Liver (tissue), 8 donors: ENCODE measurements at regions not wholly inside any gene's neighbourhood (a gene's known extent, or its start where the extent isn't known, plus 50 kb on each side); places are given as distances from the start of the nearest gene placed in this dataset.

Source experiments
- DNase-seq: peaks from one replicate; pipeline ENCODE4 v3.0.0-alpha.2; 2017; ENCODE audit warnings: low spot score
- H3K27ac ChIP-seq, 2 donors: one replicate each; pipeline ENCODE4 v1.7.0; 2013; ENCODE audit warnings: inconsistent platforms in 2 of 2, low read length in 2 of 2, control low read depth in 1 of 2, low read depth in 1 of 2, mild to moderate bottlenecking in 1 of 2
- H3K27me3 ChIP-seq, 4 donors: one replicate each; pipeline versions ENCODE4 v1.6.1 to v1.7.0; 2013; ENCODE audit warnings: low read length in 3 of 4, inconsistent platforms in 1 of 4, mild to moderate bottlenecking in 1 of 4, moderate library complexity in 1 of 4; ENCODE audit not compliant: control insufficient read depth in 4 of 4, insufficient read depth in 4 of 4
- H3K36me3 ChIP-seq, 4 donors: one replicate each; pipeline versions ENCODE4 v1.6.1 to v1.7.0; 2013; ENCODE audit warnings: low read length in 3 of 4, mild to moderate bottlenecking in 3 of 4, low read depth in 1 of 4, moderate library complexity in 1 of 4; ENCODE audit not compliant: control insufficient read depth in 4 of 4, insufficient read depth in 3 of 4
- H3K4me1 ChIP-seq, 4 donors: one replicate each; pipeline versions ENCODE4 v1.6.1 to v1.7.0; 2013; ENCODE audit warnings: low read length in 3 of 4, mild to moderate bottlenecking in 3 of 4, moderate library complexity in 1 of 4; ENCODE audit not compliant: control insufficient read depth in 4 of 4, insufficient read depth in 4 of 4
- H3K4me3 ChIP-seq, 3 donors: one replicate each; pipeline versions ENCODE4 v1.6.1 to v1.7.0; 2013; ENCODE audit warnings: low read length in 3 of 3, control low read depth in 1 of 3, low read depth in 1 of 3, mild to moderate bottlenecking in 1 of 3
- H3K9ac ChIP-seq, 2 donors: one replicate each; pipeline ENCODE4 v1.7.0; 2013; ENCODE audit warnings: low read length in 2 of 2, mild to moderate bottlenecking in 2 of 2, moderate library complexity in 2 of 2, control low read depth in 1 of 2, low read depth in 1 of 2
- H3K9me3 ChIP-seq, 4 donors: one replicate each; pipeline versions ENCODE4 v1.6.1 to v1.7.0; 2013; ENCODE audit warnings: low read length in 3 of 4; ENCODE audit not compliant: control insufficient read depth in 4 of 4
- FOXA1 ChIP-seq: IDR thresholded peaks from 2 replicates; pipeline ENCODE4 v1.6.1; 2016; ENCODE audit warnings: antibody characterized with exemption
- FOXA2 ChIP-seq: IDR thresholded peaks from 2 replicates; pipeline ENCODE4 v1.6.1; 2016; ENCODE audit warnings: antibody characterized with exemption
- GABPA ChIP-seq, 2 donors: IDR thresholded peaks in 1 of 2; conservative IDR thresholded peaks in 1 of 2; 2 replicates each; pipeline ENCODE4 v1.6.1; 2016; ENCODE audit warnings: antibody characterized with exemption in 2 of 2, mild to moderate bottlenecking in 1 of 2, moderate library complexity in 1 of 2
- HNF4A ChIP-seq, 2 donors: conservative IDR thresholded peaks; 2 replicates each; pipeline ENCODE4 v1.6.1; 2016; ENCODE audit warnings: antibody characterized with exemption in 2 of 2, mild to moderate bottlenecking in 2 of 2
- HNF4G ChIP-seq: IDR thresholded peaks from 2 replicates; pipeline ENCODE4 v1.6.1; 2016; ENCODE audit warnings: antibody characterized with exemption
- JUND ChIP-seq, 2 donors: IDR thresholded peaks; 2 replicates each; pipeline ENCODE4 v1.6.1; 2016; ENCODE audit warnings: antibody characterized with exemption in 2 of 2
- NR2F2 ChIP-seq: IDR thresholded peaks from 2 replicates; pipeline ENCODE4 v1.6.1; 2016; ENCODE audit warnings: antibody characterized with exemption
- RXRA ChIP-seq, 2 donors: IDR thresholded peaks; 2 replicates each; pipeline ENCODE4 v1.6.1; 2017 to 2018; ENCODE audit warnings: antibody characterized with exemption in 2 of 2, mild to moderate bottlenecking in 1 of 2
- SP1 ChIP-seq: IDR thresholded peaks from 2 replicates; pipeline ENCODE4 v1.6.1; 2018; ENCODE audit warnings: antibody characterized with exemption, mild to moderate bottlenecking
- TAF1 ChIP-seq: conservative IDR thresholded peaks from 2 replicates; pipeline ENCODE4 v1.6.1; 2016; ENCODE audit warnings: antibody characterized with exemption, mild to moderate bottlenecking
- WGBS: extraction: QIAGEN DNeasy Blood & Tissue Kit; methylation state at CpG from one replicate; pipeline ENCODE4 v1.1.7; 2013; 5-methylcytosine and 5-hydroxymethylcytosine counted together
- TF ChIP-seq, protein P1 (sequence below): fragments of 150-350 bp; IDR thresholded peaks from 2 replicates; pipeline ENCODE4 v1.5.1; 2017; ENCODE audit warnings: improper control_type of control experiment, low read depth, low read length; ENCODE audit not compliant: missing input control
- TF ChIP-seq, protein P2 (sequence below): IDR thresholded peaks from 2 replicates; pipeline ENCODE4 v1.6.1; 2016; ENCODE audit warnings: antibody characterized with exemption
- TF ChIP-seq, protein P3 (sequence below): IDR thresholded peaks from 2 replicates; pipeline ENCODE4 v1.6.1; 2016; ENCODE audit warnings: antibody characterized with exemption, mild to moderate bottlenecking
- TF ChIP-seq, protein P4 (sequence below): IDR thresholded peaks from 2 replicates; pipeline ENCODE4 v1.6.1; 2016; ENCODE audit warnings: antibody characterized with exemption
- donor health status: healthy.
- donor health status: healthy.
- donor health status: healthy.
- donor health status: healthy.
- donor health status: healthy.

DNA sequence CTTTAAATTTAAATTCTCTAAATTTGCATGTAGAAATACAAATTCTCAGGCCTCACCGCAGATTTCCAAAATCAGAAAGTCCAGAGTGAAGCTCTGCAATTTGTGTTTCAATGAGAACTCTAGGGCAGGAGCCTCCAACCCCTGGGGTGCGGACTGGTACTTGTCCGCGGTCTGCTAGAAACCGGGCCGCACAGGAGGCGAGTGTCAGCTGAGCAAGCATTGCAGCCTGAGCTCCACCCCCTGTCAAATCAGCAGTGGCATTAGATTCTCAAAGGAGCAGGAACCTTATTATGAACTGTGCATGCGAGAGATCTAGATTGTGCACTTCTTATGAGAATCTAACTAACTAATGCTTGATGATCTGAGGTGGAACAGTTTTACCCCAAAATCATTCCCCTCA, 203.0 kb upstream of the PCSK2 start (continued):
- TF ChIP-seq, protein P1, sequence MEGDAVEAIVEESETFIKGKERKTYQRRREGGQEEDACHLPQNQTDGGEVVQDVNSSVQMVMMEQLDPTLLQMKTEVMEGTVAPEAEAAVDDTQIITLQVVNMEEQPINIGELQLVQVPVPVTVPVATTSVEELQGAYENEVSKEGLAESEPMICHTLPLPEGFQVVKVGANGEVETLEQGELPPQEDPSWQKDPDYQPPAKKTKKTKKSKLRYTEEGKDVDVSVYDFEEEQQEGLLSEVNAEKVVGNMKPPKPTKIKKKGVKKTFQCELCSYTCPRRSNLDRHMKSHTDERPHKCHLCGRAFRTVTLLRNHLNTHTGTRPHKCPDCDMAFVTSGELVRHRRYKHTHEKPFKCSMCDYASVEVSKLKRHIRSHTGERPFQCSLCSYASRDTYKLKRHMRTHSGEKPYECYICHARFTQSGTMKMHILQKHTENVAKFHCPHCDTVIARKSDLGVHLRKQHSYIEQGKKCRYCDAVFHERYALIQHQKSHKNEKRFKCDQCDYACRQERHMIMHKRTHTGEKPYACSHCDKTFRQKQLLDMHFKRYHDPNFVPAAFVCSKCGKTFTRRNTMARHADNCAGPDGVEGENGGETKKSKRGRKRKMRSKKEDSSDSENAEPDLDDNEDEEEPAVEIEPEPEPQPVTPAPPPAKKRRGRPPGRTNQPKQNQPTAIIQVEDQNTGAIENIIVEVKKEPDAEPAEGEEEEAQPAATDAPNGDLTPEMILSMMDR: no peak
- TF ChIP-seq TAF1: no peak
- TF ChIP-seq SP1: no peak
- no peak for TF ChIP-seq HNF4G
- TF ChIP-seq FOXA2: no peak

DNA sequence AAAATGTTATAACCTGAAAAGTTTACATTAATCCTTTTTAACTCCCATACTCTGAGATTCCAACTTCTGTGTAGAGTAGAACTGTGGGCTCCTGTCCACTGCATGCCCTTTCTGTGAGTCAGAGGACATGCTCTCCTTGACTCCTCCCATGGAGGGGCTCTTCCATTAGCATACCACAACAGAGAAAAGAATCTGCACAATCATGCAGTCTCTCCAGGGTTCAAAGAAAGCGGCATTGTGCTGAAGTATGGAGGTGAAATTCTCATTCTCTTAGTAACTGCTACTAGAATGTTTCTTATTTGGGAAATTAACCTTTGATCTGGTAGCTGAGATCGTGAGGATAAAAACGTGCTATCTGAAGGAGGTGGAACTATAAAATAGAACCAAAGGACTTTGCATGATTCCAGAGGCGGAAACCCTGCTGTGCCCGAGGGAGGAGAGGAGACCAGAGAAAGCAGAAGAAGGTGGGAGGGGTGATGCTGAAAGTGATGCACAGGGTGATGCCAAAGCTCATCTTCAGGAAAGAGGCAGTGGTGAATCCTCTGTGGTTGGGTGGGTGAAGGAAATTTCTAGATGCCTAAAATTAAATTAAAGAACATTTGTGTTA, 202.2 kb upstream of the PCSK2 start:
- no peak overlapping the region for H3K4me3 ChIP-seq
- no peak overlapping the region for H3K9ac ChIP-seq
- no peak for TF ChIP-seq NR2F2
- TF ChIP-seq, protein P2, sequence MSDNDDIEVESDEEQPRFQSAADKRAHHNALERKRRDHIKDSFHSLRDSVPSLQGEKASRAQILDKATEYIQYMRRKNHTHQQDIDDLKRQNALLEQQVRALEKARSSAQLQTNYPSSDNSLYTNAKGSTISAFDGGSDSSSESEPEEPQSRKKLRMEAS: no peak
- TF ChIP-seq FOXA2: no peak
- no peak for TF ChIP-seq TAF1
- TF ChIP-seq, protein P3, sequence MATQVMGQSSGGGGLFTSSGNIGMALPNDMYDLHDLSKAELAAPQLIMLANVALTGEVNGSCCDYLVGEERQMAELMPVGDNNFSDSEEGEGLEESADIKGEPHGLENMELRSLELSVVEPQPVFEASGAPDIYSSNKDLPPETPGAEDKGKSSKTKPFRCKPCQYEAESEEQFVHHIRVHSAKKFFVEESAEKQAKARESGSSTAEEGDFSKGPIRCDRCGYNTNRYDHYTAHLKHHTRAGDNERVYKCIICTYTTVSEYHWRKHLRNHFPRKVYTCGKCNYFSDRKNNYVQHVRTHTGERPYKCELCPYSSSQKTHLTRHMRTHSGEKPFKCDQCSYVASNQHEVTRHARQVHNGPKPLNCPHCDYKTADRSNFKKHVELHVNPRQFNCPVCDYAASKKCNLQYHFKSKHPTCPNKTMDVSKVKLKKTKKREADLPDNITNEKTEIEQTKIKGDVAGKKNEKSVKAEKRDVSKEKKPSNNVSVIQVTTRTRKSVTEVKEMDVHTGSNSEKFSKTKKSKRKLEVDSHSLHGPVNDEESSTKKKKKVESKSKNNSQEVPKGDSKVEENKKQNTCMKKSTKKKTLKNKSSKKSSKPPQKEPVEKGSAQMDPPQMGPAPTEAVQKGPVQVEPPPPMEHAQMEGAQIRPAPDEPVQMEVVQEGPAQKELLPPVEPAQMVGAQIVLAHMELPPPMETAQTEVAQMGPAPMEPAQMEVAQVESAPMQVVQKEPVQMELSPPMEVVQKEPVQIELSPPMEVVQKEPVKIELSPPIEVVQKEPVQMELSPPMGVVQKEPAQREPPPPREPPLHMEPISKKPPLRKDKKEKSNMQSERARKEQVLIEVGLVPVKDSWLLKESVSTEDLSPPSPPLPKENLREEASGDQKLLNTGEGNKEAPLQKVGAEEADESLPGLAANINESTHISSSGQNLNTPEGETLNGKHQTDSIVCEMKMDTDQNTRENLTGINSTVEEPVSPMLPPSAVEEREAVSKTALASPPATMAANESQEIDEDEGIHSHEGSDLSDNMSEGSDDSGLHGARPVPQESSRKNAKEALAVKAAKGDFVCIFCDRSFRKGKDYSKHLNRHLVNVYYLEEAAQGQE: no peak
- TF ChIP-seq, protein P4, sequence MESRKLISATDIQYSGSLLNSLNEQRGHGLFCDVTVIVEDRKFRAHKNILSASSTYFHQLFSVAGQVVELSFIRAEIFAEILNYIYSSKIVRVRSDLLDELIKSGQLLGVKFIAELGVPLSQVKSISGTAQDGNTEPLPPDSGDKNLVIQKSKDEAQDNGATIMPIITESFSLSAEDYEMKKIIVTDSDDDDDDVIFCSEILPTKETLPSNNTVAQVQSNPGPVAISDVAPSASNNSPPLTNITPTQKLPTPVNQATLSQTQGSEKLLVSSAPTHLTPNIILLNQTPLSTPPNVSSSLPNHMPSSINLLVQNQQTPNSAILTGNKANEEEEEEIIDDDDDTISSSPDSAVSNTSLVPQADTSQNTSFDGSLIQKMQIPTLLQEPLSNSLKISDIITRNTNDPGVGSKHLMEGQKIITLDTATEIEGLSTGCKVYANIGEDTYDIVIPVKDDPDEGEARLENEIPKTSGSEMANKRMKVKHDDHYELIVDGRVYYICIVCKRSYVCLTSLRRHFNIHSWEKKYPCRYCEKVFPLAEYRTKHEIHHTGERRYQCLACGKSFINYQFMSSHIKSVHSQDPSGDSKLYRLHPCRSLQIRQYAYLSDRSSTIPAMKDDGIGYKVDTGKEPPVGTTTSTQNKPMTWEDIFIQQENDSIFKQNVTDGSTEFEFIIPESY: no peak
- no peak for TF ChIP-seq JUND (IDR thresholded peaks at IDR 0.05)
- no peak for TF ChIP-seq RXRA (IDR thresholded peaks at IDR 0.05)
- no peak for TF ChIP-seq HNF4A (conservative IDR thresholded peaks at IDR 0.05)
- no peak for TF ChIP-seq FOXA1
- TF ChIP-seq, protein P1: no peak
- no peak for TF ChIP-seq SP1
- no peak for TF ChIP-seq GABPA (IDR thresholded peaks at IDR 0.05 in 1 of 2, conservative IDR thresholded peaks at IDR 0.05 in 1 of 2)
- H3K36me3 ChIP-seq: no peaks in the 10 kb centered on the region
- H3K27me3 ChIP-seq: no peaks in the 10 kb centered on the region
- H3K4me1 ChIP-seq: no peaks in the 10 kb centered on the region
- DNase-seq: no peak
- no peaks in the 10 kb centered on the region for H3K9me3 ChIP-seq
- no peak overlapping the region for H3K27ac ChIP-seq
- WGBS: 40% methylated on average over 5 of the region's 5 CpGs
